ENCODE measurements at regions not wholly inside any gene's neighbourhood (a gene's known extent, or its start where the extent isn't known, plus 50 kb on each side); places are given as distances from the start of the nearest gene placed in this dataset.

DNA sequence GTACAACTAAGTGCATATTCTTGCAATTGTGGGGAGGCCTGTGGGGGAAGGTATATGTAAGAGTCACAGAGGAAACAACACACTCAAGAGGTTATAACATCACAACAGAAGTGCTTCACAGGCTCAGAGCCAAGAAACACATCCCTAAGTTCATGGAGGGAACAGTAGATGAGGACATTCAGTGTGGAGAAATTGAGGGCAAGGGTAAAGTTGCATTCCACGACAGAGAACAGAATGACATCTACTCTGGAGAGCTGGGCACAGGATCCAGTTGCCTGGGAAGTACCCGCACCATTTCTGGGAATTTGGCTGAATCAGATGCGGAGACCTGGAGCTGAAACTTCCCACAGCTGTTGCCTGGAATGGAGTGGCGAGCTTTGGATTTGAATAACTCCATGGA, 197.2 kb downstream of the NXNL2 start:
- no peak overlapping the region for H3K4me3 Mint-ChIP-seq
- ATAC-seq (no peak), DNase-seq (no peak)
- peaks cover 13% of the 10 kb centered on the region for H3K27me3 Mint-ChIP-seq
- peaks cover 9 to 13% of the 10 kb centered on the region in 2 donors for H3K9me3 Mint-ChIP-seq
- no peak overlapping the region for H3K27ac Mint-ChIP-seq
- no peaks in the 10 kb centered on the region for H3K4me1 Mint-ChIP-seq

DNA sequence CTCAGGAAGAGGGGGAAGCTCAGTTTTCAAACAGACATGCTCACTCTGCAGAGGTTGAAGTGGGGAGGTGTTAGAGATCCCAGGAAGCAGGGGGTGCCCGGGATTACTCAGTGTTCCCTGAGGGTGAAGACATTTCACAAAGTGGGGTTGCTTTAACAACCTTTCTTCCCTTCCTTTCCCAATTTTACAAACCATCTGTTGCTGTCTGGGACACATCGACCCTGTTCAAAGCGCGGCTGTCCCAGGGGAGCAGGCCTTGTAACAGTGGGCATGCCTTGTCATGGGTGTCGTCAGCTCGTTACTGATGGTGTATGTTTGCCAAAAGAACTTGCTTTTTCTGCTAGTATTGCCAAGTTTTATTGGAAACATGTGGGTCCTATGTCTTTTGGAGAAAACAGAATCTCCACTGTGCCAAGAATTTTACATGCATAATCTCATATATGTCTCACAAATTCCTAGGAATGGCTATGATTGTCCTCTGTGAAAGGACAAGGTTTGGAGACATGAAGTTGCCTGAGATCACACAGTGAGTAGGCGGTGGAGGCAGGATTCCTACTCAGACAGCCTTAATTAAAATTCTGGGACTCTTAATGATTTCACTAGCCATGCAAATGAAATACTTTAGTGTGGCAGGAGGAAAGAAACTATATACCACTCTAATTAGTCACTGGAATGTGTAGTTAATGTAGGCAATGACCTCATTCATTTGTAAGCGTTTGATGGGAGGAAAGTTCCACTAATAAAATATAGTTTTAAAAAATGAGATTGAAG, 198.9 kb downstream of the NXNL2 start:
- Mint-ChIP-seq H3K27me3 (peaks cover 7% of the 10 kb centered on the region), H3K4me1 (no peaks in the 10 kb centered on the region), H3K4me3 (no peak overlapping the region), H3K27ac (no peak overlapping the region), H3K9me3 (peaks cover 9 to 13% of the 10 kb centered on the region in 2 donors)
- no peak for ATAC-seq
- no peak for DNase-seq

DNA sequence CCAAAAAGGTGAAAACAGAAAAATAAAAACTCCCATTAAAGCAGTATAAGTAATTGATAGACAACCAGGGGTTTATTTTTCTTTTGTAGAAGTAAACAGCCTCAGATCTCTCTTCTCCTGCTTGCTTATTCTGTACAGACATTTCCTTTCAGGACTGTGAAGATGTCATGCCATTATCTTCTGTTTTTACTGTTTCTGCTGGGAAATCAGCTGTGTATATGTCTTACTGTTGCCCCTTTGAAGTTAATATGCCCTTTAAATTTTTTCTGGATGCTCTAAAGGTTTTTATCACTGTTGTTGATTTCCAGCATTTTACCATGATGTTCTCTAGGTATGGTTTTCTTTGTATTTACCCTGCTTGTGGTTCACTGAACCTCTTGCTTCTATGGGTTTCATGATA, 199.5 kb downstream of the NXNL2 start:
- peaks cover 9% of the 10 kb centered on the region for H3K27me3 Mint-ChIP-seq
- no peak overlapping the region for H3K4me3 Mint-ChIP-seq
- peaks cover 9 to 13% of the 10 kb centered on the region in 2 donors for H3K9me3 Mint-ChIP-seq
- no peaks in the 10 kb centered on the region for H3K4me1 Mint-ChIP-seq
- no peak for ATAC-seq
- no peak overlapping the region for H3K27ac Mint-ChIP-seq
- DNase-seq: no peak

DNA sequence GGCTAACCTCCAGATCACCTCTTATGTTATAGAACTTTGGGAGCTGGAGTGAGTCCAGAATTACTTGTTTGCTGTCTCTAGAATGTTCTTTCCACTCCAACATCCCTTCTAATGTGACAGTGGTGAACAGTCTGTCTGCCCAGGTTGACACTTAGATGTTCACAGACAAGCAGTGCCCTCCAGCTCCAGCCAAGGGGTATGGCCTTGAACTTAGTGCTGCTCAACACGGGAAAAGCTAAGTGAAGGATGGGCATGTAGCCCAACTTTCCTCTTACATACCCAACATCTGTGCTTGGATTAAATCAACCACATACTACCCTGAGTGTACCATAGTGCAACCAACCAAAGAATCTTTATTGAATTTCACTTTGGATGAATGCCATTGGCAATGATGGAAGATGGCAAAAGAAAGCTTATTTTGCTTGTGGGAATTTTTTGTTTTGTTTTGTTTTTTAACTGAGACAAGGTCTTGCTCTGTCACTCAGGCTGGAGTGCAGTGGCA, 201.2 kb downstream of the NXNL2 start:
- no peak for DNase-seq
- H3K27me3 Mint-ChIP-seq: peaks cover 14% of the 10 kb centered on the region
- no peak overlapping the region for H3K27ac Mint-ChIP-seq
- no peak overlapping the region for H3K4me3 Mint-ChIP-seq
- H3K4me1 Mint-ChIP-seq: no peaks in the 10 kb centered on the region
- no peak for ATAC-seq
- peaks cover under 1 to 2% of the 10 kb centered on the region in 2 donors for H3K9me3 Mint-ChIP-seq

DNA sequence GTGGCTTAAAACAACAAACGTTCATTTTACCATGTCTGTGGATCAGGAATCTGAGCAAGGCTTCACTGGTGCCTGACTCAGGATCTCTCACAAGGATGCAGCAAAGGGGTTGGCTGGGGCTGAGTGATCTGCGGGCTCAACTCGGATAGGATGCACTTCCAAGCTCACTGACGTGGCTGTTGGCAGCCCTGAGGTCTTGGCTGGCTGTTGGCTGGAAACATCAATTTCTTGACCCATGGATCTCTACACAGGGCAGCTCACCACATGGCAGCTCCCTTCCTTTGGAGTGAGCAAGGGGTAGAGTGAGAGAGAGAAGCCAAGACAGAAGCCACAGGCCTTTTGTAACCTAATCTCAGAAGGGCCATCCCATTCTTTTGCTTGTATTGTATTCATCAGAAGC, 202.1 kb downstream of the NXNL2 start:
- ATAC-seq: no peak
- Mint-ChIP-seq H3K4me1 (no peaks in the 10 kb centered on the region), H3K4me3 (no peak overlapping the region), H3K27me3 (peaks cover 17% of the 10 kb centered on the region), H3K9me3 (no peaks in the 10 kb centered on the region), H3K27ac (no peak overlapping the region)
- DNase-seq: no peak

DNA sequence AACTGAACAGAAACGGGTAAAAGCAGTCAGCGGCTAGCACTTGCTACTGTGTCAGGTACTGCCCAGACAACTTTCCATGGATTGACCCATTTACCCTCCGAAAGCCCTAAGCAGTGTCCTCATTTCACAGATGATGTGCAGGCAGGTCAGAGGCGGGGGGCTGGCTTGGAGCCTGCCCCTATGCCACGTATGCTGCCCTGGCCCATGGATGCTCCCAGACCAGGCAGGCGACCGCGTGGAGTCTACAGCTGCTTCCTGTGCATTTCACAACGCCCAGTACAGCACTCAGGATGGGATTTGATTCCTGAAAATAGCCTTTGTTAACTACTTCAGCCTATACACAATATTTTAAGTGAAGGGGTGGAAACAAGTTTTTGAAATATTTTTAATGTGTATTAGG, 202.9 kb downstream of the NXNL2 start:
- Mint-ChIP-seq H3K27me3 (peaks cover 21% of the 10 kb centered on the region), H3K27ac (peak overlapping the region in 1 of 2 donors; percentile 54), H3K4me3 (no peak overlapping the region), H3K4me1 (no peaks in the 10 kb centered on the region), H3K9me3 (no peaks in the 10 kb centered on the region)
- DNase-seq: no peak
- no peak for ATAC-seq

DNA sequence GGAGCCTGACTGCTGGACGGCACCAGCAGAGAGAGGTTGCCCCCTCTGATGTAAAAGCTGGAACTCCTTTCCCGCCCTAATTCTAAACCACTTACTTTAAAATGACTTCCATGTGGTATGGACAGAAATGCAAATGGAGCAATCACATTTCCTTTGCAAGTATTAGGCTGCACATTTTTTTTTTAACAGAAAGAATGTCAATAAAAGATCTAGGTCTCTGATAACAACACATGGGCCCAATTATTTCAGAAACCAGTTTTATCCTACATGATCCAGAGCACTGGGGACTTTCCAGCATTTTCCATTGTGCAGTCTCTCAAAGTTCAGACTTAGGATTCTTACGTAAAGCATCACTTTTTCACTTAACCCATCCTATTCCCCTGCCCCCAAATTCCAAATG, 203.7 kb downstream of the NXNL2 start:
- Mint-ChIP-seq H3K27me3 (peaks cover 23% of the 10 kb centered on the region), H3K4me3 (no peak overlapping the region), H3K27ac (no peak overlapping the region), H3K4me1 (no peaks in the 10 kb centered on the region), H3K9me3 (no peaks in the 10 kb centered on the region)
- ATAC-seq (no peak), DNase-seq (no peak)

DNA sequence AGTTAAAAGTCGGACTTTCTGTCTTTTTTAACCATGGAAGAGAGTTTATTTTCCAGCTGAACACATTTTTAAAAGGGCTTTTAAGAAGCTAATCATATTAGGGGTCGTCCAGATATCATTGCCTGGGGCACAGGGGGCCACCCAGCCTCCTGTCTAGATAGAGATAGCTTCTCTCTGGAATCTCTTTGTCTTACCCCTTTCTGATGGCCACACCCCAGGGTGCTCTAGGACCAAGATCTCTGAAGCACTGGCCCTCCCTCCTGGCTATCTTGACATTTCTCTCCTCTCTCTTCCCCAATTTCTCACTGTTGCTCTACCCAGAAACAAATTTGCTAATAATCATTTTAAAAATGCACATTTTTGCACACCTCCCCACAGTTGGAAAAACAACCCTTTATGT, 204.4 kb downstream of the NXNL2 start:
- DNase-seq (no peak), ATAC-seq (no peak)
- Mint-ChIP-seq H3K4me3 (no peak overlapping the region), H3K9me3 (no peaks in the 10 kb centered on the region), H3K27ac (peak overlapping the region in 1 of 2 donors; percentile 77), H3K27me3 (peaks cover 29% of the 10 kb centered on the region), H3K4me1 (no peaks in the 10 kb centered on the region)

DNA sequence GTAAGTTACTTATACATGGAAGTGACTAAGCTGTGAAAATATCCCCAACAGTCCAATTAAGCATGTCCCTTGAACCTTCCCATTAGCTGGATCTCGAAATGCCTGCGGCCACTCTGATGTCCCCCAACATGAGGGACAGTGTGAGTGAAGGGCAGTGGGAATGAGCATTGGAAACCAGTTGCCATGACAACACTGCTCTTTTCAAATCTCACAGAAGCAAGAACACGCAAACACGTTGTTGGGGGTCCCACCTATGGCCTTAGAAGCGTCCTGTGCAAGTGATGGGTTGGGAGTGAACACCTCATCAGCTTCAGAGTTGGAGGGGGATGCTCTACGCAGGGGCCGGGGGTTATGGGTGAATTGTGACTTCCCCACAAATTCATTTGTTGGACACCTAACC, 205.9 kb downstream of the NXNL2 start:
- DNase-seq (no peak), ATAC-seq (no peak)
- H3K9me3 Mint-ChIP-seq: no peaks in the 10 kb centered on the region
- H3K4me1 Mint-ChIP-seq: no peaks in the 10 kb centered on the region
- H3K4me3 Mint-ChIP-seq: no peak overlapping the region
- H3K27me3 Mint-ChIP-seq: peaks cover 43% of the 10 kb centered on the region
- no peak overlapping the region for H3K27ac Mint-ChIP-seq

DNA sequence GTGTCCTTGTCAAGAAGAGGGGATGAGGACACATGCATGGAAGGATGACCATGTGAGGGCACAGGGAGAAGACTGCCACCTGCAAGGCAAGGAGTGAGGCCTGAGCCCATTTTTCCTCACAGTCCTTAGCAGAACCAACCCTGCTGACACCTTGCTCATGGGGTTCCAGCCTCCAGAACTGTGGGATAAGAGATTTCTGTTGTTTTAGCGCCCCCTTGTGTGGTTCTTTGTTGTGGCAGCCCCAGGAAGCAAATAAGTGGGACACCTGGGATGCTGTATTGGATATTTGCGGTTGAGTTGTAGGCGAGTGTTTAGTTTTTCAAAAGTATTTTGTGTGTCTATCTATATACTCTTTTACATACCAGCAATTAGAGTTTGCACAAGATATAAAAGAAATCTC, 206.4 kb downstream of the NXNL2 start:
- Mint-ChIP-seq H3K4me3 (no peak overlapping the region), H3K27me3 (peaks cover 48% of the 10 kb centered on the region), H3K9me3 (no peaks in the 10 kb centered on the region), H3K27ac (no peak overlapping the region), H3K4me1 (no peaks in the 10 kb centered on the region)
- ATAC-seq: no peak
- no peak for DNase-seq

DNA sequence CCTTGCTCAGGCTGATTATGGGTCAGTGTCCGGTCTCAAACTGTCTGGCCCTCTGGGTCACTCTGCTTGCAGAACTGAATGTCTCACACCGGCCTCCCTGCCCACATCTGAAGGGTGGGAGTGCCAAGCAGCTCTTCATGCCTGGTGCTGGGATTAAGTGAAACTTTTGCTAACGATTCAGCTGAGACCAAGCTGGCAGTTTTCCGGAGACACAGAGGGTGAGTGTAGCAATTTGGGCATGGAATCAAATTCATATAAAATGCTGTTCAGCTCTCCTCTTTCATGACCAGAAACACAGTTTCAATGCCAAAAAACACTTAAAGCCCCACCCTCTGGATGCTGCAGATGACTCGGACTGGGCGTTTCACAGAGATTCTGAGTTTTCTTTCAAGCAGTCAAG, 207.5 kb downstream of the NXNL2 start:
- ATAC-seq: no peak
- H3K27ac Mint-ChIP-seq: no peak overlapping the region
- no peak for DNase-seq
- no peaks in the 10 kb centered on the region for H3K4me1 Mint-ChIP-seq
- no peak overlapping the region for H3K4me3 Mint-ChIP-seq
- peaks cover 52% of the 10 kb centered on the region for H3K27me3 Mint-ChIP-seq
- no peaks in the 10 kb centered on the region for H3K9me3 Mint-ChIP-seq

DNA sequence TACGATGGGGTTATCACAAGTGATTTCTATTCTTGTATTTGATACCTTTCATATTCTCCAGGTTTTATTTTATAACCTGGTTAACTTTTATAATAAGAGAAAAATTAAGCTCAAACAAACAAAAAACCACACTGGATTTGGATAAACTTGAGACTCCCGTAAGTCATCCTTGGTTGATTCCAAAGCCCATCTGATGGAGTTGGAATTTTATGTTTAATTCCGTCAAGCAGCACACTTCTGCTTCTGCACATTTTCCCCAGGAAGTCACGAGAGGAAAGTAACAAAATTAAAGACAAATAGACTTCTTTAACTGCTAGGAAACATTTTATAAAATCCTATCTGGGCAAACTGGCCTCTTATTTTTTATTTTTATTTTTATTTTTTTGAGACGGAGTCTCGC, 207.9 kb downstream of the NXNL2 start:
- DNase-seq: no peak
- no peaks in the 10 kb centered on the region for H3K9me3 Mint-ChIP-seq
- no peak for ATAC-seq
- H3K4me3 Mint-ChIP-seq: no peak overlapping the region
- no peak overlapping the region for H3K27ac Mint-ChIP-seq
- no peaks in the 10 kb centered on the region for H3K4me1 Mint-ChIP-seq
- H3K27me3 Mint-ChIP-seq: peaks cover 52% of the 10 kb centered on the region

DNA sequence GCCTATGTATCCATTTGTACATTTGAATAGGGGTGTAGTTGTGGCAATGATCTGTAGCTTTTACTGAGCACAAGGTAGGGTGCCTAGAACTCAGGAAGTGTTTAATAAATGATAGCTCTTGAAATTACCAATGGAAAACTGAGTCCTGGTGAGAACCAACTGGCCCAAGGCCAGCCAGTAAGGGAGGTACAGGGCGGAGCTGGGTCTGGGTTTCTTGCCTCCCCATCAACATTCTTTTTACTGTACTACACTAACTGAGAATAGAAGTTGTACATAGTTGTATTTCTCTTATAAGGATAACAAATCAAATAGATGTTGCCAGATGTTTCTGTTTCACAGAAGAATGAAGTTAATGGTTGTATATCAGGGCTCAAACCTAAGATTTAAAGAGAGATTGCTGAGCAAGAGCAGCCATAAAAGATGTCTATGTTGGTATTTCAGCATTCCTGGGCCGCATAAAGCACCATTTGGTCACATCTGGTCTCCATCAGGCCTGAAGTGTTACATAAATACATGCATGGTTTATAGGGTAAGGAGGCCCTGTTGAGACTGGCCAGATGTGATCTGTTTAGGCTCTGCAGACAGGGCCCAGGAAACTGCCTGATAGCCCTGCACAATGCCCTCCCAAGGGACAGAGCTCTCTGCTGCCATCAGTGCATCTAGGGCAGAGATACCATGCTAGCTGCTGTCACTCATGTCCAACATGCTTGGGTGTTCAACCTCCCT, 210.5 kb downstream of the NXNL2 start:
- H3K27ac Mint-ChIP-seq: no peak overlapping the region
- H3K27me3 Mint-ChIP-seq: peaks cover 45% of the 10 kb centered on the region
- no peak for DNase-seq
- ATAC-seq: no peak
- no peaks in the 10 kb centered on the region for H3K9me3 Mint-ChIP-seq
- H3K4me1 Mint-ChIP-seq: no peaks in the 10 kb centered on the region
- no peak overlapping the region for H3K4me3 Mint-ChIP-seq

DNA sequence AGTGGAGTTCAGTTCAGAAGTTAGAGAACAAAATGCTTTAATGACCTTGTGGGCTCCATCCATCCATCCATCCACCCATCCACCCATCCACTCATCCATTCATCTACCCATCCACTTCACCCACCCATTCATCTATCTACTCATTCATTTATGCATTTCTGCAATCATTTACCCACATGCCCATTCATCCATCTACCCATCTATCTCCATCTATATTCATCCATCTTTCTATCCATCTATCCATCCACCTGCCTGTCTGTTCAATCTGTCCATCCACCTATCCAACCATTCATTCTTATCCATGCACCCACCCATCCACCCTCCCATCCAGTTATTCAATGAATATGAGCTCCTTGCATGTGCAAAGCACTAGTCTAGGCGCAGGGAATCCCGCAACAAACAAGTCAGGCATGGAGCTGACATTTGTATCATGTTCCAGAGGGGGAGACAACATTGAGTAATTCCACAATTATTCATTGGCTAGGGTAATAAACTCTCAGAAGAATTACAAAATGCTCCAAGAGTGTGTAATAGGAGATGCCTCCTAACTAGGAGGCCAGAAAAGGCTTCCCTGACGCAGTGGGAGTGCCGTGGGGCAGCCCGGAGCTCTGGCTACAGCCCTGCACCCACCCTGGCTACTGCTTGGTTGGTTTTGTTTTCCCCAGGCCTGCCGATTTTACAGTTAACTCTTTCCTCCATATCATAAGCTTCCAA, 211.2 kb downstream of the NXNL2 start:
- Mint-ChIP-seq H3K4me3 (no peak overlapping the region), H3K27ac (no peak overlapping the region), H3K27me3 (peaks cover 39% of the 10 kb centered on the region), H3K4me1 (no peaks in the 10 kb centered on the region), H3K9me3 (no peaks in the 10 kb centered on the region)
- DNase-seq: no peak
- no peak for ATAC-seq

DNA sequence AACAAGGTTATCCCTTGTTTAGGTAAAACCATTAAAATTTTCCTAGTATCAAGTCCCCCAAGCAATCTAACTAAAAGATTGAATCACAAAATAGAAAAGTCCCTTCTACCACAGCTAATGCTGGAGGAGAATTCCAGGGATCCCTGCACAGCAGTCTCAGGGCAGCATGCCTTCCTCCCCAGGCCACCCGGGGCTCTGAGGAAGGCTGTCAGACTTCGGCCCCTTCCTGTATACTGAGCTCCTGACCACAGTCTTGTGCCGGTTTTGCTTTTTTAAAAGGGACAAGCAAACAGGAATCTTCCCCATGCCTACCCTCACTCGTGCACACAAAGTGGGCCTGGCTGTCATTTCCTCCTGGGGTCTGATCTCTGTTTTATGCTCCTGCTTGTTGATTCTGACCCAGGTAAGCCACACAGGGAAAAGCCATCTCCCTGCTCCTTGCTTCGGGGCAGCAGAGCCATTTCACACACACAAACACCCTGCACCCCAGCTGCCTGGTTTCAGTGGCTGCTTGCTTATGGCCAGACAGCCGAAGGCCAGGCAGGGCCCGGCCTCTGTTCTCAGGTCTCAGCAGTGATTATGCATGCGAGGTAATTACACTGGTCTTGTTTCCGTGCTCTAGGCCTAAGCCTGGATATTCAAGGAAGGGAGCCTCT, 211.9 kb downstream of the NXNL2 start:
- no peak overlapping the region for H3K27ac Mint-ChIP-seq
- no peak for ATAC-seq
- H3K4me1 Mint-ChIP-seq: no peaks in the 10 kb centered on the region
- H3K9me3 Mint-ChIP-seq: no peaks in the 10 kb centered on the region
- no peak for DNase-seq
- no peak overlapping the region for H3K4me3 Mint-ChIP-seq
- H3K27me3 Mint-ChIP-seq: peaks cover 37% of the 10 kb centered on the region

Data from stimulated activated naive CD8-positive, alpha-beta T cell treated with anti-CD3 and anti-CD28 coated beads, Interleukin-15, amount 100 ng/mL, for 72 hours (primary cell).